Transverse colon (tissue), 3 donors: ENCODE measurements at regions not wholly inside any gene's neighbourhood (a gene's known extent, or its start where the extent isn't known, plus 50 kb on each side); places are given as distances from the start of the nearest gene placed in this dataset.

Source experiments
- POLR2A ChIP-seq: fragments of 450-650 bp; IDR thresholded peaks from one replicate; pipeline ENCODE4 v1.6.1; 2016; ENCODE audit warnings: antibody characterized with exemption, mild to moderate bottlenecking, moderate library complexity
- TF ChIP-seq, protein P1 (sequence below), 5 experiments: fragments of 200-600 bp in 3 of 5; fragments of 450-650 bp in 2 of 5; sonication (generic) in 3 of 5; IDR thresholded peaks; 1 replicate in 2 of 5; 2 replicates in 3 of 5; pipeline ENCODE4 v1.5.1; 2016 to 2017; ENCODE audit warnings: antibody characterized with exemption in 5 of 5, inconsistent platforms in 3 of 5, mild to moderate bottlenecking in 2 of 5, moderate library complexity in 1 of 5

DNA sequence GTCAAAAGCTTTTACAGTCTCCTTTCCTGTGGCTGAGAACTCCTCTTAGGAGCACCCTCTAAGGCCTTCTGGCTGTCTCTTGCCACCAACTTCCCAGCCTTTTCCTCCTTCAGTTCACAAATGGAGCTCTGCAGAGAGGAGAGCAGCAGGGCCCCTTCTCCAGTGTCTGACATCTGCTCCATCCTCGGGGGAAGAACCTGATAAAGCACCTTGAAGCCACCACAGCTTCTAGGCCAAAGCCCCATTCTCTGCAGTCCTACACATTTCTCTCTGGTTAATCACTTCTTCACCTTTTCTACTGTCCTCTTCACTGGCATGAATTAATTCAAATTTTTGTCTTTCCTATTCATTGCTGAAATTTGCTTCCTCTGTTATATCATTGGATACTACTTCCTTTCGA, 378.1 kb upstream of the POU3F1 start:
- TF ChIP-seq, protein P1, sequence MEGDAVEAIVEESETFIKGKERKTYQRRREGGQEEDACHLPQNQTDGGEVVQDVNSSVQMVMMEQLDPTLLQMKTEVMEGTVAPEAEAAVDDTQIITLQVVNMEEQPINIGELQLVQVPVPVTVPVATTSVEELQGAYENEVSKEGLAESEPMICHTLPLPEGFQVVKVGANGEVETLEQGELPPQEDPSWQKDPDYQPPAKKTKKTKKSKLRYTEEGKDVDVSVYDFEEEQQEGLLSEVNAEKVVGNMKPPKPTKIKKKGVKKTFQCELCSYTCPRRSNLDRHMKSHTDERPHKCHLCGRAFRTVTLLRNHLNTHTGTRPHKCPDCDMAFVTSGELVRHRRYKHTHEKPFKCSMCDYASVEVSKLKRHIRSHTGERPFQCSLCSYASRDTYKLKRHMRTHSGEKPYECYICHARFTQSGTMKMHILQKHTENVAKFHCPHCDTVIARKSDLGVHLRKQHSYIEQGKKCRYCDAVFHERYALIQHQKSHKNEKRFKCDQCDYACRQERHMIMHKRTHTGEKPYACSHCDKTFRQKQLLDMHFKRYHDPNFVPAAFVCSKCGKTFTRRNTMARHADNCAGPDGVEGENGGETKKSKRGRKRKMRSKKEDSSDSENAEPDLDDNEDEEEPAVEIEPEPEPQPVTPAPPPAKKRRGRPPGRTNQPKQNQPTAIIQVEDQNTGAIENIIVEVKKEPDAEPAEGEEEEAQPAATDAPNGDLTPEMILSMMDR (IDR thresholded peaks at IDR 0.05) = no peak
- no peak for TF ChIP-seq POLR2A
